ENCODE measurements at regions not wholly inside any gene's neighbourhood (a gene's known extent, or its start where the extent isn't known, plus 50 kb on each side); places are given as distances from the start of the nearest gene placed in this dataset.

DNA sequence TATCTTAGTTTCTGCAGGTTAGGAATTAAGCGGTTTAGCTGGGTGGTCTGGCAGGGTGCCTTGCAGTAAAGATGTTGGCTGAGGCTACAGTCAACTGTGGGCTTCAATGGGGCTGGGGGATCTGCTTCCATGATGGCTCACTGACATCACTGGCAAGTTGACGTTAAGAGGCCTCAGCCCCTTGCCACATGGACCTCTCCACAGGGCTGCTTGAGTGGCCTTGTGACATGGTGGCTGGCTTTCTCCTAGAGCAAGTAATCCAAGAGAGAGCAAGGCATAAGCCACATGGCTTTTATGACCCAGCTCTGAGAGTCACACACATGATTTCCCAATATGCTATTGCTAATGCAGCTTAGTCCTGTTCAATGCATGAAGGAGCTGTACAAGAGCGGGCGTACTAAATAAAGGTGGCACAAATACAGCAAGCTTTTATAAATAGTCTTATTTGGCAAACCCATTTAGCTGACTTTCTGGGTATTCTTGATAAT, 109.1 kb downstream of the SEPTIN7 start:
- TF ChIP-seq, protein P1, sequence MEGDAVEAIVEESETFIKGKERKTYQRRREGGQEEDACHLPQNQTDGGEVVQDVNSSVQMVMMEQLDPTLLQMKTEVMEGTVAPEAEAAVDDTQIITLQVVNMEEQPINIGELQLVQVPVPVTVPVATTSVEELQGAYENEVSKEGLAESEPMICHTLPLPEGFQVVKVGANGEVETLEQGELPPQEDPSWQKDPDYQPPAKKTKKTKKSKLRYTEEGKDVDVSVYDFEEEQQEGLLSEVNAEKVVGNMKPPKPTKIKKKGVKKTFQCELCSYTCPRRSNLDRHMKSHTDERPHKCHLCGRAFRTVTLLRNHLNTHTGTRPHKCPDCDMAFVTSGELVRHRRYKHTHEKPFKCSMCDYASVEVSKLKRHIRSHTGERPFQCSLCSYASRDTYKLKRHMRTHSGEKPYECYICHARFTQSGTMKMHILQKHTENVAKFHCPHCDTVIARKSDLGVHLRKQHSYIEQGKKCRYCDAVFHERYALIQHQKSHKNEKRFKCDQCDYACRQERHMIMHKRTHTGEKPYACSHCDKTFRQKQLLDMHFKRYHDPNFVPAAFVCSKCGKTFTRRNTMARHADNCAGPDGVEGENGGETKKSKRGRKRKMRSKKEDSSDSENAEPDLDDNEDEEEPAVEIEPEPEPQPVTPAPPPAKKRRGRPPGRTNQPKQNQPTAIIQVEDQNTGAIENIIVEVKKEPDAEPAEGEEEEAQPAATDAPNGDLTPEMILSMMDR (IDR thresholded peaks at IDR 0.05) = no peak
- TF ChIP-seq POLR2AphosphoS5 (IDR thresholded peaks at IDR 0.05) = no peak

Measured in upper lobe of left lung (tissue), 4 donors.